ENCODE measurements at regions not wholly inside any gene's neighbourhood (a gene's known extent, or its start where the extent isn't known, plus 50 kb on each side); places are given as distances from the start of the nearest gene placed in this dataset.

GRCh38 chr16:51753467-51754127, 602.5 kb upstream of the SALL1 start:
- 0 out of 2 replicates have a peak, but pooled peaks have one; percentile 26 for TF ChIP-seq GATA2 (IDR thresholded peaks at IDR 0.05; ENCODE audit: low read depth, low read length)
- no peak for TF ChIP-seq GATA3 (IDR thresholded peaks at IDR 0.05; ENCODE audit: low read depth, low read length)

Measured in SH-SY5Y (cell line).